ENCODE measurements at regions not wholly inside any gene's neighbourhood (a gene's known extent, or its start where the extent isn't known, plus 50 kb on each side); places are given as distances from the start of the nearest gene placed in this dataset.

DNA sequence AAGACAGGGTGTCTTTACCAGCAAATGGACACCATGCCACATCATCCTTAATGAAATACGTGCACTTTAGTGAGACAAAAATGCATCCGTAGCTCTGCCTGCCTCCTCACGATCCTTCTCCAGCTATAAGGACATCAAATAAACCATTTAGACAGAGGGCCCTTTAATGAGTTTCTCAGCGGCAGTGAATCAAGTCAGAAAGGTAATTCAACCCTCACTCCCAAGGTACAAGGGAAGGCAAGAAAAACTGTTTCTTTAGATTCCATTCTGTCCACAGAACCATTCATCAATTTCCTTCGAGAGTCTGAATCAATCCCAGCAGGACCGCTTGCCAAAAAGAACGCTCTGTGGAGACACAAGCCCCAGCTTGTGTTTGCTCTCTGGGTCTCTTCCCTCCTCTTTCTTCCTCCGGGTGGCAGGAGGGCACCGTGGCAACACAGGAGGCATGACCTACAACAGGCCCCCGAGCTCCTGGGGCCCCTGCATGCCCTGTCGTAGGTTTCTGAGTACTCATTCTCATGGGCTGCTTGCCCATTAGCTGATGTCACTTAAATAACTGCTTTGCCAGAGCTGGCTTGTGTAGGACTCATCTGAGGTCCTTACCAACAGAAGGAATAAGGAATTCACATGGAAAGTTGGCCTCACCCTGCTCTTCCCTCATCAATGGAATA is 297.8 kb upstream of the PRKCQ start:
- ChIA-PET CTCF (no interaction called here), POLR2A (ENCODE audit: unreplicated experiment) (no interaction called here)
- Histone ChIP-seq H3K9me2 (replicated peaks; ENCODE audit: low read length) (no peaks in the 10 kb centered on the region), H3K79me2 (ENCODE audit: low read length) (no peaks in the 10 kb centered on the region), H3K4me2 (ENCODE audit: low read length) (no peak overlapping the region), H2AFZ (ENCODE audit: low read length) (no peak overlapping the region), H3K36me3 (ENCODE audit: low read depth, low read length) (no peaks in the 10 kb centered on the region), H3K9ac (ENCODE audit: low read length) (no peak overlapping the region), H3K4me1 (ENCODE audit: insufficient read depth, low read length) (no peaks in the 10 kb centered on the region), H3K27me3 (ENCODE audit: low read length) (peaks cover 26% of the 10 kb centered on the region), H4K20me1 (ENCODE audit: low read length) (no peaks in the 10 kb centered on the region), H3F3A (ENCODE audit: low read length, unreplicated experiment) (no peaks in the 10 kb centered on the region), H3K9me3 (ENCODE audit: low read length) (no peaks in the 10 kb centered on the region), H3K4me3 (ENCODE audit: low read length) (no peak overlapping the region), H3K27ac (ENCODE audit: low read length) (no peak overlapping the region)
- ATAC-seq (no peak), DNase-seq (no peak)
- intact Hi-C loops (cut with micrococcal nuclease): no loop called here
- BruUV-seq (replicated peaks): no TSS peak
- no peak for TF ChIP-seq EZH2 (IDR thresholded peaks at IDR 0.05; ENCODE audit: low read length, unreplicated experiment)

DNA sequence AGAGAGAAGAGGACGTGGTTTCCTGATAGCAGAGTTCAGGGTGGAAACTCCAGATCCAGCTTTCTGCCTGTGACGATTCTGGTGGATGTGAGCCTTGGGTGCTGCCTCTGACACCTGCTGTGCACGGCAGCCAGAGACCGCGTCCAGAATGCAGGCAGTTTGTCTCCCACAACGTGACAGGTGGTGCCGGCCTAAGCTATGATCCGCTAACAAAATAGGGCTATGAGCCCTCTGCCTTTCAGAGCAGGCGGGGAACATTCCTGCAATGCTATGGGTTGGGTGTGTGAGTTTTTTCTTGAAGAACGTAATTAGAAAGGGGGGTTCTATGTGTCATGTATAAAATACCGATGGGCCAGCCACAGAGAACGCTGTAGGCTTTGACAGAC is 297.3 kb upstream of the PRKCQ start:
- Histone ChIP-seq H3K9me2 (replicated peaks; ENCODE audit: low read length) (no peaks in the 10 kb centered on the region), H3K4me1 (ENCODE audit: insufficient read depth, low read length) (no peaks in the 10 kb centered on the region), H3F3A (ENCODE audit: low read length, unreplicated experiment) (no peaks in the 10 kb centered on the region), H3K4me3 (ENCODE audit: low read length) (no peak overlapping the region), H3K9ac (ENCODE audit: low read length) (no peak overlapping the region), H4K20me1 (ENCODE audit: low read length) (no peaks in the 10 kb centered on the region), H3K27me3 (ENCODE audit: low read length) (peaks cover 32% of the 10 kb centered on the region), H3K79me2 (ENCODE audit: low read length) (no peaks in the 10 kb centered on the region), H3K27ac (ENCODE audit: low read length) (no peak overlapping the region), H2AFZ (ENCODE audit: low read length) (no peak overlapping the region), H3K4me2 (ENCODE audit: low read length) (no peak overlapping the region), H3K9me3 (ENCODE audit: low read length) (no peaks in the 10 kb centered on the region), H3K36me3 (ENCODE audit: low read depth, low read length) (no peaks in the 10 kb centered on the region)
- intact Hi-C loops (cut with micrococcal nuclease): no loop called here
- DNase-seq: no peak
- no peak for ATAC-seq
- ChIA-PET CTCF (no interaction called here), POLR2A (ENCODE audit: unreplicated experiment) (no interaction called here)
- TF ChIP-seq EZH2 (IDR thresholded peaks at IDR 0.05; ENCODE audit: low read length, unreplicated experiment) (no peak), EZH2phosphoT487 (IDR thresholded peaks at IDR 0.05; ENCODE audit: borderline replicate concordance, low read length) (no peak)
- TF ChIP-seq, protein P1, sequence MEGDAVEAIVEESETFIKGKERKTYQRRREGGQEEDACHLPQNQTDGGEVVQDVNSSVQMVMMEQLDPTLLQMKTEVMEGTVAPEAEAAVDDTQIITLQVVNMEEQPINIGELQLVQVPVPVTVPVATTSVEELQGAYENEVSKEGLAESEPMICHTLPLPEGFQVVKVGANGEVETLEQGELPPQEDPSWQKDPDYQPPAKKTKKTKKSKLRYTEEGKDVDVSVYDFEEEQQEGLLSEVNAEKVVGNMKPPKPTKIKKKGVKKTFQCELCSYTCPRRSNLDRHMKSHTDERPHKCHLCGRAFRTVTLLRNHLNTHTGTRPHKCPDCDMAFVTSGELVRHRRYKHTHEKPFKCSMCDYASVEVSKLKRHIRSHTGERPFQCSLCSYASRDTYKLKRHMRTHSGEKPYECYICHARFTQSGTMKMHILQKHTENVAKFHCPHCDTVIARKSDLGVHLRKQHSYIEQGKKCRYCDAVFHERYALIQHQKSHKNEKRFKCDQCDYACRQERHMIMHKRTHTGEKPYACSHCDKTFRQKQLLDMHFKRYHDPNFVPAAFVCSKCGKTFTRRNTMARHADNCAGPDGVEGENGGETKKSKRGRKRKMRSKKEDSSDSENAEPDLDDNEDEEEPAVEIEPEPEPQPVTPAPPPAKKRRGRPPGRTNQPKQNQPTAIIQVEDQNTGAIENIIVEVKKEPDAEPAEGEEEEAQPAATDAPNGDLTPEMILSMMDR (conservative IDR thresholded peaks at IDR 0.05; ENCODE audit: low read depth, low read length): no peak
- BruUV-seq (replicated peaks): no TSS peak

DNA sequence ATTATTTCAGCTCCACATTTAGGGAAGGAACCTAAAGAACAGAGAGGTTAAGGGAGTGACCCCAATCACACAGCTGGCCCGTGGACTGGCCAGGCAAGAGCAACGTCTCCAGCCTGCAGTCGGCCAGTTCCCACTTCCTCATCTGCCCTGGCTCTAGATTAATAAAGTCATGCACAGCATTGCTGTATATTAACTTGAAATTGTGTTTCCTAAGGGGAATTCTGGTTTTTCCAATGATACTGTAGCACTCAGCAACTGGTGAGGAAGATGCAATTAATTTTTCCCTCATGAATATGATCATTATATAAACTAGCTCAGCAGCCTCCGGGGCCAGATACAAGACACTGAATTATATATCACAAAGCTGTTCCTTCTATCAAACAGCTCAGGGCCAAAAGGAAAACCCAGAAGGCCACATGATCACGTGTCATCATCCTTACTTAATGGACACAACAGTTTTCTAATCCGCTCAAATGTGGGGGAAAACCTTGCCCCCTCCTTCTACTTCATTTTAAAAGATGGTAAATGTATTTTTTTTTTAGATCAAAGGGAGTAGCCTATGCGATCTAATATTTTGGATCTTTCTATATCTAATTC is 295.3 kb upstream of the PRKCQ start:
- Histone ChIP-seq H3K27ac (ENCODE audit: low read length) (no peak overlapping the region), H3K79me2 (ENCODE audit: low read length) (no peaks in the 10 kb centered on the region), H3K4me3 (ENCODE audit: low read length) (no peak overlapping the region), H3K9ac (ENCODE audit: low read length) (no peak overlapping the region), H3K27me3 (ENCODE audit: low read length) (peaks cover 34% of the 10 kb centered on the region), H2AFZ (ENCODE audit: low read length) (no peak overlapping the region), H3F3A (ENCODE audit: low read length, unreplicated experiment) (no peaks in the 10 kb centered on the region), H3K9me2 (replicated peaks; ENCODE audit: low read length) (no peaks in the 10 kb centered on the region), H3K9me3 (ENCODE audit: low read length) (no peaks in the 10 kb centered on the region), H3K36me3 (ENCODE audit: low read depth, low read length) (no peaks in the 10 kb centered on the region), H3K4me2 (ENCODE audit: low read length) (no peak overlapping the region), H4K20me1 (ENCODE audit: low read length) (no peaks in the 10 kb centered on the region), H3K4me1 (ENCODE audit: insufficient read depth, low read length) (no peaks in the 10 kb centered on the region)
- TF ChIP-seq EZH2phosphoT487 (IDR thresholded peaks at IDR 0.05; ENCODE audit: borderline replicate concordance, low read length) (no peak), EZH2 (IDR thresholded peaks at IDR 0.05; ENCODE audit: low read length, unreplicated experiment) (no peak)
- TF ChIP-seq, protein P1 (conservative IDR thresholded peaks at IDR 0.05; ENCODE audit: low read depth, low read length): no peak
- no peak for ATAC-seq
- intact Hi-C loops (cut with micrococcal nuclease): no loop called here
- ChIA-PET CTCF (no interaction called here), POLR2A (ENCODE audit: unreplicated experiment) (no interaction called here)
- DNase-seq: no peak
- BruUV-seq (replicated peaks): no TSS peak
